GM18870 (cell line): ENCODE measurements at regions not wholly inside any gene's neighbourhood (a gene's known extent, or its start where the extent isn't known, plus 50 kb on each side); places are given as distances from the start of the nearest gene placed in this dataset.

Experiments used
- ATAC-seq: cut with Tn5 transposase; IDR thresholded peaks from one replicate; pipeline ENCODE4 v1.9.1; 2021; ENCODE audit warnings: moderate library complexity; ENCODE audit not compliant: unreplicated experiment

GRCh38 chr4:125155251-125155650 lies 159.5 kb upstream of the FAT4 start:
- no peak for ATAC-seq

GRCh38 chr4:125140966-125141495 lies 173.7 kb upstream of the FAT4 start:
- no peak for ATAC-seq

GRCh38 chr4:125135652-125136051 lies 179.1 kb upstream of the FAT4 start:
- ATAC-seq, result no peak

- ATAC-seq, result no peak
Observed at GRCh38 chr4:125132729-125133128, 182.0 kb upstream of the FAT4 start.

GRCh38 chr4:125131891-125132680 lies 182.7 kb upstream of the FAT4 start:
- ATAC-seq, result no peak

- no peak for ATAC-seq
Observed at GRCh38 chr4:125125276-125125675, 189.5 kb upstream of the FAT4 start.

GRCh38 chr4:125123570-125124109 lies 191.1 kb upstream of the FAT4 start:
- no peak for ATAC-seq

- ATAC-seq, result no peak
Observed at GRCh38 chr4:125121581-125121980, 193.2 kb upstream of the FAT4 start.

- ATAC-seq, result no peak
Observed at GRCh38 chr4:125116431-125116830, 198.3 kb upstream of the FAT4 start.

- no peak for ATAC-seq
Observed at GRCh38 chr4:125115941-125116340, 198.8 kb upstream of the FAT4 start.

- ATAC-seq, result no peak
Observed at GRCh38 chr4:125115476-125115875, 199.3 kb upstream of the FAT4 start.

- ATAC-seq, result no peak
Observed at GRCh38 chr4:125112536-125112935, 202.2 kb upstream of the FAT4 start.

- ATAC-seq, result no peak
Observed at GRCh38 chr4:125111323-125111722, 203.4 kb upstream of the FAT4 start.

GRCh38 chr4:125105561-125105960 lies 209.2 kb upstream of the FAT4 start:
- no peak for ATAC-seq

- ATAC-seq, result no peak
Observed at GRCh38 chr4:125104616-125105015, 210.1 kb upstream of the FAT4 start.

- no peak for ATAC-seq
Observed at GRCh38 chr4:125101719-125102118, 213.0 kb upstream of the FAT4 start.

GRCh38 chr4:125097729-125098128 lies 217.0 kb upstream of the FAT4 start:
- no peak for ATAC-seq

- no peak for ATAC-seq
Observed at GRCh38 chr4:125096662-125097061, 218.1 kb upstream of the FAT4 start.

GRCh38 chr4:125091541-125091940 lies 223.2 kb upstream of the FAT4 start:
- ATAC-seq, result no peak

- no peak for ATAC-seq
Observed at GRCh38 chr4:125091101-125091500, 223.7 kb upstream of the FAT4 start.

GRCh38 chr4:125084608-125085007 lies 230.1 kb upstream of the FAT4 start:
- no peak for ATAC-seq

- no peak for ATAC-seq
Observed at GRCh38 chr4:125082729-125083417, 231.9 kb upstream of the FAT4 start.
